ENCODE measurements at regions not wholly inside any gene's neighbourhood (a gene's known extent, or its start where the extent isn't known, plus 50 kb on each side); places are given as distances from the start of the nearest gene placed in this dataset.
A peak's percentile ranks its signal among the peaks of the same experiment; 100 is the strongest.

DNA sequence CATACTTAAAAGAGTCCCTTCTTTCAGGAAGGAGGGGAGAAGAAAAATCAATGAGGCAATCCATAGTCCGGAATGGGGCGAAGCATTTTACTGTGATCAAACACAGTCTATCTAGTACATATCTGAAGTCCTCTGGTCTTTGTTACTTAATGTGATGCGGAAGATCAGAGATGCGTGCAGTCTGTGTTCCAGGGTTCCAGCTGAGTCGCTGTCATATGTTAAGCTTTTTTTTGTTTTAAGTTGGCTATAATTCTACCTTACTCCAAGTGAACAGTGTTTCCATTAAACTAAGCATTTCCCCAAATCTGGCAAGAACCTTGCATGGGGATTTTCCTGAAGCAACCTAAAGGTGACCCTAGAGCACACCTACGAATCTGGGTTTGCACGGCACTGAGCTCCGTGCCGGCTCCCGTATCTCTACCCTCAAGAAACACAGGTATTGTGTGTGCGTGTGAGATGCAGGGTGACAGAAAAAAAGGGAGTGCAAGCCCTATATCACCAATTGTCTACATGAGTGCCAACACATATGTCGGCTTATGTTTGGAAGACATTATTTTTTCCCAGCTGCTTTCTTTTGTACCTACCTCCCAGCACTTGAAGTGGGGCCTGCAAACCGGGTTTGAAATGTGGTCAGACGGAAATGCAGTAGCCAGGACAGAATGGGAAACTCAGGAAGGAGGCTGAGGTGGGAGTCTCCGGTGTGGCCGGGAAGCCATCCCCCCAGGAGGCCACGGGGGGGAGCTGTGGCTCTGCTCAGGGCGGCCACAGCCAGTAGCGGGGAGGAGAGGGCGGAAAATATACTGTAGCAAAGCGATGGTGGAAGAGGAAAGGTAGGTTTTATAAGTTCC is 435.8 kb upstream of the MGMT start (continued):
- TF ChIP-seq REST (IDR thresholded peaks at IDR 0.05; ENCODE audit: borderline replicate concordance) (peak; percentile 65), REST (CRISPR knock-in tag; IDR thresholded peaks at IDR 0.05; ENCODE audit: low read depth) (no peak), STAG1 (CRISPR knock-in tag; IDR thresholded peaks at IDR 0.05; ENCODE audit: borderline replicate concordance) (peak; percentile 60; the same call in 1 of the 2 replicates), PCBP2 (IDR thresholded peaks at IDR 0.05; ENCODE audit: low read depth, low read length, poor library complexity, severe bottlenecking) (no peak), TSC22D4 (tag; IDR thresholded peaks at IDR 0.05) (no peak)

Measured in K562 (cell line).